Mesothelial cell of epicardium (in vitro differentiated cells): ENCODE measurements at regions not wholly inside any gene's neighbourhood (a gene's known extent, or its start where the extent isn't known, plus 50 kb on each side); places are given as distances from the start of the nearest gene placed in this dataset.

Source experiments
- DNase-seq, 2 experiments: peaks; one replicate each; pipeline ENCODE4 v3.0.0; 2021; ENCODE audit warnings: low spot score in 2 of 2; ENCODE audit not compliant: unreplicated experiment in 2 of 2
- H3K27ac Mint-ChIP-seq: 2 replicates; pipeline ENCODE4 v1.8.0; 2021; ENCODE audit warnings: mixed read lengths
- H3K27me3 Mint-ChIP-seq: 2 replicates; pipeline ENCODE4 v1.8.0; 2021; ENCODE audit warnings: low read depth, mixed read lengths
- H3K36me3 Mint-ChIP-seq: 2 replicates; pipeline ENCODE4 v1.8.0; 2021; ENCODE audit warnings: mixed read lengths
- H3K4me1 Mint-ChIP-seq: 2 replicates; pipeline ENCODE4 v1.8.0; 2021; ENCODE audit warnings: mixed read lengths
- H3K4me3 Mint-ChIP-seq: 2 replicates; pipeline ENCODE4 v1.8.0; 2021; ENCODE audit warnings: mild to moderate bottlenecking, moderate library complexity, mixed read lengths
- H3K9me3 Mint-ChIP-seq: 2 replicates; pipeline ENCODE4 v1.8.0; 2021; ENCODE audit warnings: mixed read lengths
- CTCF ChIP-seq: fragments of 200-600 bp; sonication (generic); IDR thresholded peaks from one replicate; pipeline ENCODE4 v1.5.0; 2021; ENCODE audit warnings: antibody characterized with exemption; ENCODE audit not compliant: unreplicated experiment

- DNase-seq, result no peak
- no peaks in the 10 kb centered on the region for H3K4me1 Mint-ChIP-seq
- no peaks in the 10 kb centered on the region for H3K27me3 Mint-ChIP-seq
- H3K9me3 Mint-ChIP-seq, result no peaks in the 10 kb centered on the region
- H3K4me3 Mint-ChIP-seq, result no peak overlapping the region
- no peaks in the 10 kb centered on the region for H3K36me3 Mint-ChIP-seq
- TF ChIP-seq CTCF, result no peak
- no peak overlapping the region for H3K27ac Mint-ChIP-seq
Observed at GRCh38 chr6:49054311-49054710, 408.7 kb downstream of the MMUT start.

DNA sequence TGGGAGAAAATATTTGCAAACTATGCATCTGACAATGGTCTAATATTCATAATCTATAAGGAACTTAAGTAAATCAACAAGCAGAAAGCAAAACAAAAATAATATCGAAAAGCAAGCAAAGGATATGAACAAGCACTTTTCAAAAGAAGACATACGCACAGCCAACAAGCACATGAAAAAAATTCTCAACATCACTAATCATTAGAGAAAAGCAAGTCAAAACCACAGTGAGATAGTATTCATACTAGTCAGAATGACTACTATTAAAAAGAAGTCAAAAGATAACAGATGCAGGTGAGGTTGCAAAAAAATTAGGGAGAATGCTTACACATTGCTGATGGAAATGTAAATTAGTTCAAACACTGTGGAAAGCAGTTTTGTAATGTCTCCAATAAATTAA is 410.2 kb downstream of the MMUT start:
- no peaks in the 10 kb centered on the region for H3K9me3 Mint-ChIP-seq
- no peaks in the 10 kb centered on the region for H3K4me1 Mint-ChIP-seq
- no peak for TF ChIP-seq CTCF
- no peaks in the 10 kb centered on the region for H3K27me3 Mint-ChIP-seq
- DNase-seq, result no peak
- no peak overlapping the region for H3K27ac Mint-ChIP-seq
- no peaks in the 10 kb centered on the region for H3K36me3 Mint-ChIP-seq
- no peak overlapping the region for H3K4me3 Mint-ChIP-seq

GRCh38 chr6:49051281-49051680 is 411.8 kb downstream of the MMUT start:
- Mint-ChIP-seq H3K4me3 (no peak overlapping the region), H3K9me3 (no peaks in the 10 kb centered on the region), H3K27me3 (no peaks in the 10 kb centered on the region), H3K27ac (no peak overlapping the region), H3K36me3 (no peaks in the 10 kb centered on the region), H3K4me1 (no peaks in the 10 kb centered on the region)
- no peak for DNase-seq
- TF ChIP-seq CTCF, result no peak

- DNase-seq, result no peak
- TF ChIP-seq CTCF, result no peak
- no peak overlapping the region for H3K27ac Mint-ChIP-seq
- no peaks in the 10 kb centered on the region for H3K36me3 Mint-ChIP-seq
- no peak overlapping the region for H3K4me3 Mint-ChIP-seq
- H3K4me1 Mint-ChIP-seq, result no peaks in the 10 kb centered on the region
- H3K27me3 Mint-ChIP-seq, result no peaks in the 10 kb centered on the region
- H3K9me3 Mint-ChIP-seq, result peaks cover 3% of the 10 kb centered on the region
Observed at GRCh38 chr6:49050584-49050983, 412.5 kb downstream of the MMUT start.

GRCh38 chr6:49038294-49038822 is 424.7 kb downstream of the MMUT start:
- Mint-ChIP-seq H3K27ac (no peak overlapping the region), H3K36me3 (no peaks in the 10 kb centered on the region), H3K4me3 (no peak overlapping the region), H3K27me3 (no peaks in the 10 kb centered on the region), H3K9me3 (peaks cover 10% of the 10 kb centered on the region), H3K4me1 (no peaks in the 10 kb centered on the region)
- DNase-seq, result no peak
- no peak for TF ChIP-seq CTCF
